ENCODE measurements at regions not wholly inside any gene's neighbourhood (a gene's known extent, or its start where the extent isn't known, plus 50 kb on each side); places are given as distances from the start of the nearest gene placed in this dataset.

GRCh38 chr3:20236603-20237002 is 50.6 kb upstream of the SGO1 start:
- Histone ChIP-seq H2AFZ (ENCODE audit: low read length) (no peak overlapping the region), H3K4me1 (replicated peaks in 1 of 4; ENCODE audit: control insufficient read depth in 3 of 4, insufficient read depth in 4 of 4, low read length in 3 of 4) (no peaks in the 10 kb centered on the region), H3K36me3 (ENCODE audit: control insufficient read depth in 2 of 4, insufficient read depth in 4 of 4, low read length in 3 of 4) (no peaks in the 10 kb centered on the region), H4K91ac (replicated peaks; ENCODE audit: insufficient read length, low read length) (no peak overlapping the region), H3K23me2 (ENCODE audit: low read depth, low read length) (no peaks in the 10 kb centered on the region), H2AK5ac (ENCODE audit: low read depth, low read length) (no peak overlapping the region), H4K5ac (ENCODE audit: insufficient read length, low read depth, low read length) (no peak overlapping the region), H3K4ac (replicated peaks; ENCODE audit: insufficient read length, low read depth, low read length) (no peak overlapping the region), H3K18ac (ENCODE audit: extremely low read depth, low read length) (no peak overlapping the region), H2BK5ac (ENCODE audit: low read depth, low read length) (no peak overlapping the region), H3K27me3 (replicated peaks in 1 of 4; ENCODE audit: control insufficient read depth in 3 of 4, extremely low read depth in 1 of 4, insufficient read depth in 3 of 4, low read length in 3 of 4) (no peaks in the 10 kb centered on the region), H3K9ac (replicated peaks in 1 of 4; ENCODE audit: extremely low read depth in 1 of 4, low read depth in 3 of 4, low read length in 3 of 4) (no peak overlapping the region), H2BK120ac (replicated peaks; ENCODE audit: low read depth, low read length) (no peak overlapping the region), H4K8ac (ENCODE audit: extremely low read depth, insufficient read depth, low read length) (no peak overlapping the region), H2BK12ac (ENCODE audit: low read depth, low read length) (no peak overlapping the region), H3K9me3 (ENCODE audit: insufficient read depth in 2 of 2, low read depth in 1 of 2, low read length in 1 of 2) (no peaks in the 10 kb centered on the region), H2BK20ac (ENCODE audit: low read length) (no peak overlapping the region), H2BK15ac (ENCODE audit: low read length) (no peak overlapping the region), H3K23ac (ENCODE audit: insufficient read length) (no peak overlapping the region), H3K4me3 (ENCODE audit: extremely low read depth in 1 of 4, insufficient read depth in 2 of 4, low read depth in 3 of 4, low read length in 4 of 4) (no peak overlapping the region), H4K20me1 (replicated peaks in 1 of 2; ENCODE audit: control insufficient read depth in 1 of 2, insufficient read depth in 2 of 2, low read length in 2 of 2) (no peaks in the 10 kb centered on the region), H3K56ac (replicated peaks; ENCODE audit: insufficient read length, low read depth, low read length) (no peak overlapping the region), H3K79me2 (ENCODE audit: control insufficient read depth in 1 of 2, insufficient read depth in 2 of 2, low read length in 2 of 2) (no peaks in the 10 kb centered on the region), H3K4me2 (ENCODE audit: insufficient read depth in 1 of 2, low read depth in 2 of 2, low read length in 2 of 2) (no peak overlapping the region), H3K79me1 (ENCODE audit: low read depth, low read length) (no peaks in the 10 kb centered on the region), H3K27ac (ENCODE audit: low read depth, low read length) (no peak overlapping the region), H3K14ac (ENCODE audit: insufficient read length) (no peak overlapping the region)
- CTCF ChIA-PET (ENCODE audit: partially characterized antibody): interaction anchor here (2.5 kb wide), 1 partner anchor 11 kb away, joined by 11 read pairs; no protein-coding TSS in a partner anchor
- 50% methylated on average over 3 of the region's 3 CpGs; no CpG with 5 or more reads in 1 of the 2 experiments for WGBS, 2 experiments (ENCODE audit: extremely low coverage in 1 of 2, insufficient coverage in 1 of 2, insufficient read length in 1 of 2, insufficient replicate concordance in 2 of 2, low coverage in 1 of 2, low lambda C conversion rate in 2 of 2, missing lambda C conversion rate in 1 of 2)
- DNase-seq (ENCODE audit: low read depth in 1 of 2, low spot score in 2 of 2) (no peak), FAIRE-seq (no peak)
- POLR2A ChIA-PET (ENCODE audit: partially characterized antibody): no interaction called here
- no peak for TF ChIP-seq GABPA (IDR thresholded peaks at IDR 0.05; ENCODE audit: borderline replicate concordance, insufficient read depth, low read length)
- no peak for TF ChIP-seq MAX (IDR thresholded peaks at IDR 0.05)
- TF ChIP-seq SIX5 (IDR thresholded peaks at IDR 0.05; ENCODE audit: low read depth, low read length): no peak
- TF ChIP-seq EP300 (IDR thresholded peaks at IDR 0.05; ENCODE audit: borderline replicate concordance in 1 of 2, low read depth in 2 of 2, low read length in 2 of 2): no peak
- TF ChIP-seq HDAC2 (IDR thresholded peaks at IDR 0.05; ENCODE audit: borderline replicate concordance in 1 of 2, low read depth in 2 of 2, low read length in 2 of 2): no peak
- no peak for TF ChIP-seq CBX5 (IDR thresholded peaks at IDR 0.05; ENCODE audit: low read depth, low read length)
- TF ChIP-seq CTBP2 (IDR thresholded peaks at IDR 0.05; ENCODE audit: borderline replicate concordance, insufficient read depth, insufficient read length, low read length): no peak
- TF ChIP-seq ZNF274 (IDR thresholded peaks at IDR 0.05; ENCODE audit: borderline replicate concordance, extremely low read depth, low read length): no peak
- no peak for TF ChIP-seq POLR2A (IDR thresholded peaks at IDR 0.05; ENCODE audit: control extremely low read depth in 1 of 2, low read depth in 2 of 2, low read length in 2 of 2)
- TF ChIP-seq E2F6 (IDR thresholded peaks at IDR 0.05): no peak
- no peak for TF ChIP-seq CREB1 (IDR thresholded peaks at IDR 0.05)
- TF ChIP-seq GTF2F1 (IDR thresholded peaks at IDR 0.05; ENCODE audit: borderline replicate concordance, low read depth, low read length): no peak
- no peak for TF ChIP-seq CBX8 (IDR thresholded peaks at IDR 0.05; ENCODE audit: borderline replicate concordance, low read depth, low read length)
- TF ChIP-seq POU5F1 (IDR thresholded peaks at IDR 0.05; ENCODE audit: low read depth, low read length): no peak
